Small intestine (tissue), 7 donors: ENCODE measurements at regions not wholly inside any gene's neighbourhood (a gene's known extent, or its start where the extent isn't known, plus 50 kb on each side); places are given as distances from the start of the nearest gene placed in this dataset.
"Not testable (repeated sequence)": the region's sequence is repeated elsewhere in the genome, so short reads cannot be mapped to it uniquely, and the experiment has no call there.

Experiments used
- DNase-seq, 2 donors: peaks; one replicate each; pipeline versions ENCODE4 v3.0.0 to v3.0.0-alpha.2; 2013
- FAIRE-seq: peaks from 2 replicates; lab custom pipeline; 2012; peaks lifted over from hg19 to GRCh38; lab: Jason Lieb, UNC
- H3K27ac ChIP-seq, 3 donors: one replicate each; pipeline ENCODE4 v1.5.1; 2013; ENCODE audit warnings: low read length in 2 of 3, mild to moderate bottlenecking in 2 of 3, control low read depth in 1 of 3, inconsistent platforms in 1 of 3, low read depth in 1 of 3, moderate library complexity in 1 of 3
- H3K27me3 ChIP-seq, 3 donors: one replicate each; pipeline ENCODE4 v1.6.1; 2013; ENCODE audit warnings: low read length in 3 of 3, inconsistent platforms in 1 of 3; ENCODE audit not compliant: control insufficient read depth in 3 of 3, insufficient read depth in 3 of 3
- H3K36me3 ChIP-seq, 3 donors: one replicate each; pipeline ENCODE4 v1.6.1; 2013; ENCODE audit warnings: low read length in 3 of 3, inconsistent platforms in 1 of 3, low read depth in 1 of 3, mild to moderate bottlenecking in 1 of 3, moderate library complexity in 1 of 3; ENCODE audit not compliant: control insufficient read depth in 3 of 3, insufficient read depth in 2 of 3
- H3K4me1 ChIP-seq, 3 donors: one replicate each; pipeline ENCODE4 v1.6.1; 2013; ENCODE audit warnings: low read length in 2 of 3, inconsistent platforms in 1 of 3, low read depth in 1 of 3, mild to moderate bottlenecking in 1 of 3, moderate library complexity in 1 of 3; ENCODE audit not compliant: control insufficient read depth in 3 of 3, insufficient read depth in 2 of 3
- H3K4me3 ChIP-seq, 3 donors: one replicate each; pipeline ENCODE4 v1.5.1; 2013; ENCODE audit warnings: low read length in 3 of 3, control low read depth in 1 of 3, inconsistent platforms in 1 of 3, low read depth in 1 of 3, mild to moderate bottlenecking in 1 of 3, moderate library complexity in 1 of 3
- H3K9me3 ChIP-seq, 2 donors: one replicate each; pipeline ENCODE4 v1.6.1; 2013; ENCODE audit warnings: low read depth in 1 of 2, low read length in 1 of 2; ENCODE audit not compliant: control insufficient read depth in 2 of 2, insufficient read depth in 1 of 2
- WGBS, 3 donors: extraction: QIAGEN DNeasy Blood & Tissue Kit; methylation state at CpG; one replicate each; pipeline ENCODE4 v1.1.7; 2013; 5-methylcytosine and 5-hydroxymethylcytosine counted together
- donor health status: healthy with polysubstance abuse.
- donor health status: control.
- donor health status: control.
- donor health status: Bipolar disorder and iron deficiency.
- donor health status: healthy.

- no peak overlapping the region for H3K27ac ChIP-seq
- FAIRE-seq: no peak
- WGBS, 3 donors: 84 to 93% (median 84%) methylated on average over 3 of the region's 3 CpGs
- peaks cover 0 to 2% (median 0%) of the 10 kb centered on the region in 3 donors for H3K27me3 ChIP-seq
- H3K9me3 ChIP-seq: peaks cover 0 to 9% of the 10 kb centered on the region in 2 donors
- H3K4me3 ChIP-seq: no peak overlapping the region
- H3K4me1 ChIP-seq: no peaks in the 10 kb centered on the region
- no peak for DNase-seq
- H3K36me3 ChIP-seq: no peaks in the 10 kb centered on the region
Observed at GRCh38 chr4:79666875-79667274, 258.8 kb upstream of the GK2 start.

DNA sequence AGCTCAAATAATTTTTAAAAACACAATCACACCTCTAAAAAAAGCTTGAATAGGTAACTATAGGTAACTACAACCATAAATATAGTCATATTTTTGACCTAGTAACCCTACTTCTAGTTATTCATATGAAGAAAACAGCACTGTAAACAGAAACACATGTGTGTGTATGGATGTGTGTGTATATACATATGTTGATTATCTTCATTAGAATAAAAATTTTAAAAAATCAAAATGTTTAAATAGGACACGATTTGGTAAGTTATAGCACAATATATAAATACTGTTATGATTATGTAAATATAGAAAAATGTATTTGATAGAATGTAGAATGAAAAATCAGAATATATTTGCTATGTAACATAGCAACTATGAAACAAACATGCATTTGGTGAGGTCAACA is 258.1 kb upstream of the GK2 start:
- Histone ChIP-seq H3K4me1 (no peaks in the 10 kb centered on the region), H3K9me3 (peaks cover 0 to 9% of the 10 kb centered on the region in 2 donors), H3K36me3 (no peaks in the 10 kb centered on the region), H3K4me3 (no peak overlapping the region), H3K27me3 (peaks cover 0 to 2% (median 0%) of the 10 kb centered on the region in 3 donors), H3K27ac (no peak overlapping the region)
- DNase-seq (no peak), FAIRE-seq (no peak)
- 33 to 63% (median 45%) methylated on average over 1 of the region's 1 CpG for WGBS, 3 donors

DNA sequence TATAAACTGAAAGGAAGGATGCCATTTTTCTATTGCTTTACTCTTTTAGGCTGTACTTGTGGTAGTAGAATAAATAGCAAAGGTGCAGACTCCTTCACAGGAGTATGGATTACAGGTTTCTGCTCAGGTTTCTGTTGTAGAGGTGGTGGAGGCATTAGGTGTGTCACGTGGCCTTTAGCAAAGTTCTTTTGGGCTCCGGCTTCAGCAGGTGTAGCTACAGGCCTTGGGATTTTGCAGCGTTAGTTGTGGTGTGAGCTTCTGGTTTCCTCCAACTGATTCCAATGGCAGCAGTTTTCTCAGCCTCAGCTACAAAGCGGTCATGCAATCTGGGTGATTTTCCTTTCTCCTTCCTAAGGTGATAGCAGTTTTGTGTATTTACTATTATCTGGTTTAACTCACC is 255.8 kb upstream of the GK2 start:
- Histone ChIP-seq H3K4me3 (no peak overlapping the region), H3K4me1 (no peaks in the 10 kb centered on the region), H3K27me3 (peaks cover 0 to 2% (median 0%) of the 10 kb centered on the region in 3 donors), H3K36me3 (no peaks in the 10 kb centered on the region), H3K27ac (no peak overlapping the region), H3K9me3 (peaks cover 0 to 9% of the 10 kb centered on the region in 2 donors)
- 75 to 87% (median 78%) methylated on average over 4 of the region's 4 CpGs for WGBS, 3 donors
- DNase-seq (no peak), FAIRE-seq (no peak)

DNA sequence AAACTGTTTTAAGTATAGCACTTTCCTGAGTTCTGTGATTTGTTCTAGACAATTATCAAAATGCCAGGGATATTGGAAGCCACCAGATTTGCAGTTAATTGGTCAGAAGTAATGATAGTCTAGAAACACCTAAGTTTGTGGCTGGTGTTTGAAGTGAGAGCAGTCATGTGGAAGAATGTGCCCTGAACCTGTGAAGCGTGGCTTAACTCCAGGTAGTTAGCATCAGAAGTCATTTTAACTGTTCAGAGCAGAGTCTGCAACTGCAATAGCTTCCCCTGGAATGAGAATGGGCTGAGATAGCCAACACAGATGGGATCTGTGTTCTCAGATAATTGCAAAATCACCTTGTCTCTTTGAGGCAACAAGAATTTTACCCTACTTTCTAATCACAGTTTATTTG is 255.1 kb upstream of the GK2 start:
- 31 to 74% (median 48%) methylated on average over 1 of the region's 1 CpG for WGBS, 3 donors
- DNase-seq (no peak), FAIRE-seq (no peak)
- no peak overlapping the region for H3K4me3 ChIP-seq
- H3K36me3 ChIP-seq: no peaks in the 10 kb centered on the region
- peaks cover 0 to 2% of the 10 kb centered on the region in 2 donors for H3K9me3 ChIP-seq
- no peaks in the 10 kb centered on the region for H3K4me1 ChIP-seq
- peaks cover 0 to 2% (median 0%) of the 10 kb centered on the region in 3 donors for H3K27me3 ChIP-seq
- H3K27ac ChIP-seq: no peak overlapping the region

- no peak for FAIRE-seq
- Histone ChIP-seq H3K9me3 (no peaks in the 10 kb centered on the region), H3K27ac (no peak overlapping the region), H3K4me3 (no peak overlapping the region), H3K27me3 (peaks cover 0 to 2% (median 0%) of the 10 kb centered on the region in 3 donors), H3K4me1 (no peaks in the 10 kb centered on the region), H3K36me3 (no peaks in the 10 kb centered on the region)
- DNase-seq: no peak
- 83 to 87% (median 85%) methylated on average over 3 of the region's 3 CpGs for WGBS, 3 donors
Observed at GRCh38 chr4:79662651-79663050, 254.6 kb upstream of the GK2 start.

GRCh38 chr4:79661196-79661595 is 253.2 kb upstream of the GK2 start:
- Histone ChIP-seq H3K27ac (no peak overlapping the region), H3K4me1 (no peaks in the 10 kb centered on the region), H3K4me3 (no peak overlapping the region), H3K36me3 (no peaks in the 10 kb centered on the region), H3K9me3 (no peaks in the 10 kb centered on the region), H3K27me3 (peaks cover 0 to 2% (median 0%) of the 10 kb centered on the region in 3 donors)
- DNase-seq (no peak), FAIRE-seq (no peak)
- 46 to 76% (median 60%) methylated on average over 2 of the region's 2 CpGs for WGBS, 3 donors

DNA sequence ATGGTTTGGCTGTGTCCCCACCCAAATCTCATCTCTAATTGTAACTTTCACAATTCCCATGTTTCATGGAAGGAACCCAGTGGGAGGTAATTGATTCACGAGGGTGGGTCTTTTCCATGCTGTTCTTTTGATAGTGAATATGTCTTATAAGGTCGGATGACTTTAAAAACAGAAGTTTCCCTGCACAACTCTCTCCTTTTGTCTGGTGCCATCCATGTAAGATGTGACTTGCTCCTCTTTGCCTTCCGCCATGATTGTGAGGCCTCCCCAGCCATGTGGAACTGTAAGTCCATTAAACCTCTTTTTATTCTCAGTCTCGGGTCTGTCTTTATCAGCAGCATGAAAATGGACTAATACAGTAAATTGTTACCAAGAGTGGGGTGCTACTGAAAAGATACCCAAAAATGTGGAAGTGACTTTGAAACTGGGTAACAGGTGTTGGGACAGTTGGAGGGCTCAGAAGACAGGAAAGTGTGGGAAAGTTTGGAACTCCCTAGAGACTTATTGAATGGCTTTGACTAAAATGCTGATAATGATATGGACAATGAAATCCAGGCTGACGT is 251.4 kb upstream of the GK2 start:
- not testable (repeated sequence) for H3K27me3 ChIP-seq, DNase-seq, H3K9me3 ChIP-seq, FAIRE-seq, H3K36me3 ChIP-seq, H3K4me1 ChIP-seq, H3K27ac ChIP-seq, H3K4me3 ChIP-seq
- 55 to 62% (median 56%) methylated on average over 5 of the region's 5 CpGs for WGBS, 3 donors

DNA sequence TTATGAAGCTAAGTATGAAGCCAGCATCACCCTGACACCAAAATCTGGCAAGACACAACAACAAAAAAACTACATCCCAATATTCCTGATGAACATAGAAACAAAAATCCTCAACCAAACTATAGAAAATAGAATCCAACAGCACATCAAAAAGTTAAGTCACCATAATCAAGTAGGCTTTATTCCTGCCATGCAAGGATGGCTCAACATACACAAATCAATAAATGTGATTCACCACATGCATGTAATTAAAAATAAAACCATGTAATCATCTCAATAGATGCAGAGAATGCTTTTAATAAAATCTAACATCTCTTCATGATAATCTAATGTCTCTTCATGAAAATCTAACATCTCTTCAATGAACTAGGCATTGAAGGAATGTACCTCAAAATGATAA is 249.4 kb upstream of the GK2 start:
- DNase-seq: no peak
- H3K9me3 ChIP-seq: no peaks in the 10 kb centered on the region
- H3K27me3 ChIP-seq: no peaks in the 10 kb centered on the region
- no peak for FAIRE-seq
- H3K36me3 ChIP-seq: no peaks in the 10 kb centered on the region
- H3K27ac ChIP-seq: no peak overlapping the region
- H3K4me3 ChIP-seq: no peak overlapping the region
- no peaks in the 10 kb centered on the region for H3K4me1 ChIP-seq

GRCh38 chr4:79653871-79654270 is 245.8 kb upstream of the GK2 start:
- Histone ChIP-seq H3K4me3 (no peak overlapping the region), H3K27ac (no peak overlapping the region), H3K4me1 (no peaks in the 10 kb centered on the region), H3K36me3 (no peaks in the 10 kb centered on the region), H3K27me3 (no peaks in the 10 kb centered on the region), H3K9me3 (no peaks in the 10 kb centered on the region)
- 50 to 63% (median 58%) methylated on average over 5 of the region's 5 CpGs for WGBS, 3 donors
- no peak for DNase-seq
- no peak for FAIRE-seq
